Immature natural killer cell (primary cell): ENCODE measurements at regions not wholly inside any gene's neighbourhood (a gene's known extent, or its start where the extent isn't known, plus 50 kb on each side); places are given as distances from the start of the nearest gene placed in this dataset.

Experiments used
- DNase-seq, 3 donors: peaks; one replicate each; pipeline ENCODE4 v3.0.0; 2022; ENCODE audit warnings: mixed read lengths in 1 of 3
- H3K27ac Mint-ChIP-seq, 6 donors: one replicate each; pipeline ENCODE4 v1.8.0; 2020; ENCODE audit warnings: mixed read lengths in 6 of 6, mild to moderate bottlenecking in 5 of 6, inconsistent platforms in 4 of 6, moderate library complexity in 3 of 6
- H3K27me3 Mint-ChIP-seq, 3 donors: one replicate each; pipeline ENCODE4 v1.8.0; 2020 to 2021; ENCODE audit warnings: low read depth in 3 of 3, mild to moderate bottlenecking in 3 of 3, mixed read lengths in 3 of 3, moderate library complexity in 3 of 3, inconsistent platforms in 1 of 3
- H3K36me3 Mint-ChIP-seq, 3 donors: one replicate each; pipeline ENCODE4 v1.8.0; 2020; ENCODE audit warnings: mixed read lengths in 3 of 3, inconsistent platforms in 2 of 3, mild to moderate bottlenecking in 2 of 3
- H3K4me1 Mint-ChIP-seq, 2 donors: one replicate each; pipeline ENCODE4 v1.8.0; 2020; ENCODE audit warnings: inconsistent platforms in 2 of 2, mild to moderate bottlenecking in 2 of 2, mixed read lengths in 2 of 2, moderate library complexity in 1 of 2
- H3K4me3 Mint-ChIP-seq, 5 donors: one replicate each; pipeline ENCODE4 v1.8.0; 2020; ENCODE audit warnings: mild to moderate bottlenecking in 5 of 5, mixed read lengths in 5 of 5, inconsistent platforms in 3 of 5, moderate library complexity in 3 of 5
- H3K9me3 Mint-ChIP-seq, 6 donors: one replicate each; pipeline ENCODE4 v1.8.0; 2020; ENCODE audit warnings: mild to moderate bottlenecking in 6 of 6, mixed read lengths in 6 of 6, inconsistent platforms in 4 of 6, moderate library complexity in 3 of 6

DNA sequence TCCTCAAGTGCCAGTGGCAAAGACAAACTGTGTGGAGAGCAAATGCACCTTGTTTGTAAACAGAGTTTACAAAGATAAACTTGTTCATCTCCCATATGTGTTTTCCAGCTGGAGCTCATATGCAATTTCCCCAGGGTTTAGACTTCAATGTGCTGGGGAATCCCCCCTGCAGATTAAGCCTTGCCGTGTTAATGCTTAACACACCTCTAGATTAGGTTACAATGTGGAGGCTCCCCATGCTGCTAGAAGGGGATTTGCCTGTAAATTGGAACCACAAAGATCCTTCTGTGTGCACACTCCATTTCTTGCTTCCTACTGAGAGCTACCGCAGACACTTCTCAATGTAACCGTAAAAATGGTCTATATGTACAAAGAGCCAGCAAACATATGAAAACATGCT is 263.1 kb downstream of the TBX18 start:
- peaks cover 0 to 21% (median 3%) of the 10 kb centered on the region in 6 donors for H3K9me3 Mint-ChIP-seq
- no peak overlapping the region for H3K27ac Mint-ChIP-seq
- no peak for DNase-seq
- H3K27me3 Mint-ChIP-seq = peaks cover 0 to 5% (median 0%) of the 10 kb centered on the region in 3 donors
- H3K4me3 Mint-ChIP-seq = no peak overlapping the region
- H3K4me1 Mint-ChIP-seq = no peaks in the 10 kb centered on the region
- peaks cover 0 to 4% (median 0%) of the 10 kb centered on the region in 3 donors for H3K36me3 Mint-ChIP-seq

DNA sequence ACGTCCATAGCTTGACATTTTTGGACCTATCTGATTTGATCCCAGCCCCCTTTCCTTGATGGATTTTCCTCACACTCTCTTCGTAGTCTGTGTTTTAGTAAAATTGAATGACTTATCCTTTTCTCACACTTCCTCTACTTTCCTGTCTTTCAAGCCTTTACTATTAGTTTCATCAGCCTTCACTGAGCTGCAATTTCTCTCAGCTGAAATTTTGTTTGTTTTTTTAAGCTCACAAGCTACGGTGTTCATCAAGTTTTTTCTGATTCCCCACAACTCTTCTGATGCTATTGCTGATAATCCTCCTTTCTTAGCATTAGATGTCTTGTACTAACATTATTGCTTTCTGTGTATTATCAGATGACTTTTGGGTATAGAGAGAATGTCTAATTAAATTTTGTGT is 263.7 kb downstream of the TBX18 start:
- H3K27ac Mint-ChIP-seq = no peak overlapping the region
- no peak overlapping the region for H3K4me3 Mint-ChIP-seq
- DNase-seq = no peak
- H3K36me3 Mint-ChIP-seq = peaks cover 0 to 4% (median 0%) of the 10 kb centered on the region in 3 donors
- peaks cover 0 to 21% (median 4%) of the 10 kb centered on the region in 6 donors for H3K9me3 Mint-ChIP-seq
- no peaks in the 10 kb centered on the region for H3K4me1 Mint-ChIP-seq
- H3K27me3 Mint-ChIP-seq = peaks cover 0 to 4% (median 0%) of the 10 kb centered on the region in 3 donors

DNA sequence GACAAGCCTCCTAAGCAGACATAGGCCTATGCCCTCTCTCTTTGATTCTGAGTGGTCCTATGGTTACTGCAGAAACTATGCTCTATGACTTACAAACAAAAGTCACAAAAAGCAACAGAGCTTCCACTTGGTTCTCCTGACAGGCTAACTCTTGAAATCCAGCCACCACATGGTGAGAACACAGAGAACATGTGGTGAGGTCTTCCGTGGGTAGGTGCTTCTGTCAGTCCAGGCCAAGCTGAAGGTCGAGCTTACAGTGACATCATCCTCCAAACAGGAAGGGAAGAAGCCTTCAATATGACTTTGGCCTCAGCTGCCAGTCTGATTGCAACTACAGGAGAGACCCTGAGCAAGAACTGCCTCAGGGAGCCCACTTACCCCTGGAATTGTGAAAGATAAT is 265.5 kb downstream of the TBX18 start:
- H3K27me3 Mint-ChIP-seq = peaks cover 0 to 3% (median 0%) of the 10 kb centered on the region in 3 donors
- DNase-seq = no peak
- no peak overlapping the region for H3K4me3 Mint-ChIP-seq
- H3K4me1 Mint-ChIP-seq = no peaks in the 10 kb centered on the region
- peaks cover 0 to 4% (median 0%) of the 10 kb centered on the region in 3 donors for H3K36me3 Mint-ChIP-seq
- peaks cover 2 to 30% (median 4%) of the 10 kb centered on the region in 6 donors for H3K9me3 Mint-ChIP-seq
- H3K27ac Mint-ChIP-seq = no peak overlapping the region

DNA sequence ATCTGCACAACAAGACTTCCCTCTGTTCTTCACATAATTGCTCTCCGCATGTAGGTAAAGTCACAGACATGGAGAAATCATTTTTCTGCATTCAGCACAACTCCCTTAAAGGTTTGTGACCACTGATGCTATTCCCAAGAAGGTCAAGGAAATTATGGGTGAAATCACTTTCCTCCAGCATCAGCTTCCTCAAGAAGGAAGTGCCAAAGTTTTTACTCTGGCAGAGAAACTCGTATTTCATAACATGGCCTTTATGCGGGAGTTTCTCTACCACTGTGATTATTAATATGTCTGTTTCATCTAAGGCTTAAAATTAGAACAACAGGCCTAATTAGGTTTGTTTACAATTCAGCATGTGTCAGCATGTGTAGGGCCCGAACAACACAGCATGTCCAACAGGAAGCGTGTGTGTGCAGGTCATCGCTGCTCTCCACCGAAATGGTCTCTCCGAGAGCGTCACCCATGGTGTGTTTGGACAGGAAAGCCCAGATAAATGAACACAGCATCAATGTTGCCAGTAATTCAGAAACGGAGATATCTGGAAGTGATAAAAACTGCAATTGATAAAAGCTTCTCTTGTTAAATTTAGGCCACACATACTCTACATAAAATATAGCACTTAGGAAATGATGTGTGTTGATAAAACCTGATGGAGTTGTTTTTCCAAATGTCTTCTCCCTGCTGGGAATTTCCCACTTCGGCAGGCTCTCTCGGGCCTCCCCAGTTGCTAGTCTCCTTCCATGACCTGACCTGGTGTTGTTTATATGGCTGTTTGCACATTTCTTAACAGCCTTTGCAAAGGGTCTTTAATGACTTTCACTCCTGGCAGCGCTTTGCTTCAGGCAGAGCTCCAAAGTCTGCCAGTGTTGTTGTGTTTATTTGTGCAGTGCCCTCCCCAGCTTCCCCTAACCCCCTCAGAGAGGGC is 265.1 kb upstream of the CEP162 start:
- H3K27ac Mint-ChIP-seq = no peak overlapping the region
- no peak for DNase-seq
- H3K27me3 Mint-ChIP-seq = peaks cover 0 to 2% (median 0%) of the 10 kb centered on the region in 3 donors
- H3K4me1 Mint-ChIP-seq = no peaks in the 10 kb centered on the region
- H3K9me3 Mint-ChIP-seq = peaks cover 3 to 24% (median 6%) of the 10 kb centered on the region in 6 donors
- no peak overlapping the region for H3K4me3 Mint-ChIP-seq
- H3K36me3 Mint-ChIP-seq = no peaks in the 10 kb centered on the region

DNA sequence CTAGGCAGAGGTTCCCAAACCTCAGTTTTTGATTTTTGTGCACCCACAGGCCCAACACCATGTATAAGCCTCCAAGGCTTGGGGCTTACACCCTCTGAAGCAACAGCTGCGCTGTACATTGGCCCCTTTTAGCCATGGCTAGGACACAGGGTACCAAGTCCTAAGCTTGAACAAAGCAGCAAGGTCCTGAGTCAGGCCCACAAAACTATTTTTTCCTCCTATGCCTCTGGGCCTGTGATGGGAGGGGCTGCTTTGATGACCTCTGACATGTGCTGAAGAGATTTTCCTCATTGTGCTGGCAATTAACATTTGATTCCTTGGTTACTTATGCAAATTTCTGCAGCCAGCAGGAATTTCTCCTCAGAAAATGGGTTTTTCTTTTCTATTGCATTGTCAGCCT is 262.2 kb upstream of the CEP162 start:
- H3K36me3 Mint-ChIP-seq = no peaks in the 10 kb centered on the region
- H3K4me3 Mint-ChIP-seq = no peak overlapping the region
- H3K27me3 Mint-ChIP-seq = peaks cover 0 to 2% (median 0%) of the 10 kb centered on the region in 3 donors
- no peak for DNase-seq
- H3K27ac Mint-ChIP-seq = no peak overlapping the region
- no peaks in the 10 kb centered on the region for H3K4me1 Mint-ChIP-seq
- H3K9me3 Mint-ChIP-seq = peaks cover 2 to 18% (median 5%) of the 10 kb centered on the region in 6 donors

DNA sequence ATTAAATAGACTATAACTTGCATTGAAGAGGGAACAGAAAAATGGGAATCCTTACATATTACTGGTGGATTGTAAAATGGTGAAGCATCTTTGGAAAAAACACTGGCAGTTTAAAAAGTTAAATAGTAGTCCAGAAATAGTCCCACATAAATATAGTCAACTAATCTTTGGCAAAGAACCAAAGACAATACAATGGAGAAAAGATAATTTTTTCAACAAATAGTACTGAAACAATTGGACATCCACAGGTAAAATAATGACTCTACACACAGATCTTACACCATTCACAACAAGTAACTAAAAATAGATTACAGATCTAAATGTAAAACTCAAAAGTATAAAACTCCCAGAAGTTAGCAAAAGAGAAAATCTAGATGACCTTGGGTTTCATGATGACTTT is 259.1 kb upstream of the CEP162 start:
- Mint-ChIP-seq H3K9me3 (peaks cover 4 to 20% (median 7%) of the 10 kb centered on the region in 6 donors), H3K36me3 (no peaks in the 10 kb centered on the region), H3K27ac (no peak overlapping the region), H3K4me3 (no peak overlapping the region), H3K27me3 (peaks cover 0 to 4% (median 0%) of the 10 kb centered on the region in 3 donors), H3K4me1 (no peaks in the 10 kb centered on the region)
- DNase-seq = no peak

DNA sequence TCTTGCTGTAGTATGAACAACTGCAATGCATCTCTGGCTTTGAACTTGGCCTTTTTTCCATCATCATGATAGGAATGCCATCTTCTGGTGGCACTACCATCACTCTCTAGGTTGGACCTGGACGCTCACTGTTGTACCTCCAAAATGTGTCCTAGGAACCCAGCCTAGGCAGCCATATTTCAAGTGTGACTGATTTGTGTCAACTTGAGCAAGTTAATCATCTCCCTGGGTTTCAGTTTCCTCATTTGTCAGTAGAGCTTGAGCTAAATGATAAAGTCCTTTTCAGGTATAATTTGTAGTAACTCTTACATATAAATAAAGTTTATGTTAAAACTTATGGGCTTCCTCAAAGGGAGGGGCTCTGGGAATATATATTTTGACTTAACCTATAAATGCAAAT is 241.7 kb upstream of the CEP162 start:
- H3K27me3 Mint-ChIP-seq = peaks cover 0 to 5% (median 0%) of the 10 kb centered on the region in 3 donors
- no peak overlapping the region for H3K4me3 Mint-ChIP-seq
- H3K36me3 Mint-ChIP-seq = no peaks in the 10 kb centered on the region
- H3K4me1 Mint-ChIP-seq = no peaks in the 10 kb centered on the region
- no peak overlapping the region for H3K27ac Mint-ChIP-seq
- peaks cover 0 to 6% (median 1%) of the 10 kb centered on the region in 6 donors for H3K9me3 Mint-ChIP-seq
- no peak for DNase-seq

DNA sequence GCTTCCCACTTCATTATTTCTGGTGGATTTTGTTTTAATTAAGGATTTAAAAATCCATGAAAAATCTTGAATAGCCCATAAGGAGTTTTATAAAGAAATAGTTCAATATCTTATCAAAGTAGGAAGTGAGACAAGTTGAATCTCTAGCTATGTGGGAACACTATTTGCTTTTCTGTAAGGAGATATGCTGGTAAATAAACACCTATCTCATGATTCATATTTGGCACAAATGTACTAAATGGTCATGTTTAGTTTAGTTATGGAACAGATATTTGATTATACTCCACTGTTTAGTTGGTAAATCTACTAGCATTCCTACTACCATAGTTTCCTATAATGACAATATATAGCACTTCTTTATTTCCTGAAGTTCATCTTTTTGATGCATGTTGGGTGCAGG is 239.9 kb upstream of the CEP162 start:
- Mint-ChIP-seq H3K4me3 (no peak overlapping the region), H3K9me3 (peaks cover 0 to 6% (median 4%) of the 10 kb centered on the region in 6 donors)
- no peak for DNase-seq

DNA sequence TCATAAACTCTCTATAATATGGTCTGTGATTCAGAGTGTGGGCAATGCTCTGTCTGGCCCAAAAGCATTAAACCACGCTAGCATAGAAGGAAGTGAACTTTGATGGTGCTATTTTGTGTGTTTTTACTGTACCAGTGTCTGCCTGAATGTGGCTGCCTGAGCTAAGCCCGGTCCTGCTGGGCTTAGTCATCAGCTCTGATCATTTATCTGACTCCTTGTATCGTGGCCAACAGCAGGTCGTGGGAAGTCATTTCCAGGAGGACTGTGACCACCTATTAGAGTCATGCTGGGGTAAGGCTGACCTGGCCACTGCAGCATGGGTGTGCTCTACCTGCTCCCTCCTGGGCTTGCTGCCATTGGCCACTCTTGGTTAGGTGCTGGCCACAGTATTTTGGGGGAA is 239.1 kb upstream of the CEP162 start:
- no peaks in the 10 kb centered on the region for H3K4me1 Mint-ChIP-seq
- no peaks in the 10 kb centered on the region for H3K36me3 Mint-ChIP-seq
- no peak overlapping the region for H3K27ac Mint-ChIP-seq
- H3K9me3 Mint-ChIP-seq = peaks cover 0 to 6% (median 2%) of the 10 kb centered on the region in 6 donors
- peaks cover 0 to 1% (median 0%) of the 10 kb centered on the region in 3 donors for H3K27me3 Mint-ChIP-seq
- no peak overlapping the region for H3K4me3 Mint-ChIP-seq
- DNase-seq = no peak

More for the DNA sequence above, 239.9 kb upstream of the CEP162 start:
- Mint-ChIP-seq H3K36me3 (no peaks in the 10 kb centered on the region), H3K4me1 (no peaks in the 10 kb centered on the region), H3K27ac (no peak overlapping the region), H3K27me3 (peaks cover 0 to 3% (median 0%) of the 10 kb centered on the region in 3 donors)

DNA sequence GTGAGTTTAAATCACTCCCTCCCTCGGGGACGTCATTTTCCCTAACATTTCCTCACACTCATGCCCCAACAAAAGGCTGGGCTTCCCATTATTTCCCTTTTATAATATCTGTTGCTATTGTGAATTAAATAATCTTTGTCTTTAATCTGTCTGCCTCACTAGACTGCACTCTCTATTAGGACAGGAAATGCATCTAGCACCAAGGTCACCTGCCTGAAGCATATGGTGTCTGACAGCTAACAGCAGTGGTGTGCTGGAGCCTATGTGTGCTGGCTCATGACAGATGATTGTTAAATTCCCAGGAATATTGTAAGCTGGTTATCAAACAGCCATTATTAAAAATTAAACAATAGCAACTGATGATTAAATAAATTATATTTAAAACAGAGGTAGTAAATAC is 237.0 kb upstream of the CEP162 start:
- no peaks in the 10 kb centered on the region for H3K4me1 Mint-ChIP-seq
- no peak overlapping the region for H3K4me3 Mint-ChIP-seq
- DNase-seq = no peak
- no peaks in the 10 kb centered on the region for H3K27me3 Mint-ChIP-seq
- H3K36me3 Mint-ChIP-seq = no peaks in the 10 kb centered on the region
- no peak overlapping the region for H3K27ac Mint-ChIP-seq
- peaks cover 0 to 6% (median under 1%) of the 10 kb centered on the region in 6 donors for H3K9me3 Mint-ChIP-seq

DNA sequence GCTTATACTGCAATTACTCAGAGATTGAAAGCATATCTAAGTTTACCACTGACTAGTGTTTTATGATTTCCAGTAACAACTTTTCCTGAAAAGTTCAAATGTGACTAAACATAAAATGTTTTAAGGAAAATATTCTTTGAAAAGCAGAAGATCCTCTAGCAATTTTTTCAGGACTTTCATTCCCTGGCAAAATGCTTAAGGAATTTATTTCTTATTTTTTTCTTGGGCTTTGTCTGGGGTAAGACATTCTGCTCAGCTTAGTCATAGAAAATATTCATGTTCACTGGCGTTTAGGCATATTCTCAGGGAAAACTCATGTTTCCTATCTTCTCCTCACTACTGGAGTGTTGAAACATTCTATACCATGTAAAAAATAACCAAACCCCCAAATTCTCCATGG is 235.3 kb upstream of the CEP162 start:
- H3K27me3 Mint-ChIP-seq = no peaks in the 10 kb centered on the region
- DNase-seq = no peak
- H3K9me3 Mint-ChIP-seq = peaks cover 0 to 15% (median under 1%) of the 10 kb centered on the region in 6 donors
- H3K27ac Mint-ChIP-seq = no peak overlapping the region
- no peaks in the 10 kb centered on the region for H3K4me1 Mint-ChIP-seq
- H3K36me3 Mint-ChIP-seq = peaks cover 0 to 2% (median 0%) of the 10 kb centered on the region in 3 donors
- H3K4me3 Mint-ChIP-seq = no peak overlapping the region

DNA sequence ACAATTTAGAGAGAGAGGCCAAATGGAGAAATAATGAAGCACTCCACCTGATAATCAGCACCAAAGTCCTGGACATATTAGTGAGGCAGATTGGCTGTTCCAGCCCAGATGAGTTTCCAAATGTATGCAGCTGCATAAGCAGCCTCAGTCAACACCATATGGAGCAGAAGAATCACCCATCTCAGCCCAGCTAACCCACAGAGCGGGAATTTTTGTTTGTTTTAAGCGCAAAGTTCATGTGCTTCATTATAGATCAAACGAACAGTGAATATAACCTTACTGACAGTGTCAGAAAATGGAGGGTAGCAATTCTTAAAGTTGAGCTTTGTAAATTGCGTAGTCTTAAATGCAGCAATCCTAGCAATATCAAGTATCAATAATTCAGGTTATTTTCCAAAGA is 234.0 kb upstream of the CEP162 start:
- no peak overlapping the region for H3K27ac Mint-ChIP-seq
- H3K27me3 Mint-ChIP-seq = no peaks in the 10 kb centered on the region
- H3K36me3 Mint-ChIP-seq = peaks cover 0 to 2% (median 0%) of the 10 kb centered on the region in 3 donors
- no peak overlapping the region for H3K4me3 Mint-ChIP-seq
- no peak for DNase-seq
- no peaks in the 10 kb centered on the region for H3K4me1 Mint-ChIP-seq
- H3K9me3 Mint-ChIP-seq = peaks cover 0 to 15% (median under 1%) of the 10 kb centered on the region in 6 donors

DNA sequence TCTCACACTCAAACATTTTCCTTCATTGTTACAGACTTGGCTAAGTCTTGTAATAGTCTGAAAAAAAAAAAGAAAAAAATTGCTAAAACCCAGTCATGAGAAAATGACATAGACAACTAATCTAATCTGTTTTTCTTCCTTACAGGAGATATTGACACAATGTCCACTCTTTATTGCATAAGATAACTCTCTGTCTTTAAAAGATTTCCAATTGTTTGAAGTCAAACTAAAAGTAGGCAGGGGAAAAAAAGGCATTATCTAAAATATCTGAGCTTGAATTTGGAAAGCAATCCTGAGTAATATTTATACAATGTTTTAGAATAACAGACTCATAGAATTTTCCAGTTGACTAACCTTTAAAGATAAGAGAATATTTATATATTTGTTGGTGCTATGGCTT is 233.0 kb upstream of the CEP162 start:
- peaks cover 0 to 2% (median 0%) of the 10 kb centered on the region in 3 donors for H3K36me3 Mint-ChIP-seq
- no peak overlapping the region for H3K4me3 Mint-ChIP-seq
- H3K9me3 Mint-ChIP-seq = peaks cover 0 to 15% (median under 1%) of the 10 kb centered on the region in 6 donors
- H3K27me3 Mint-ChIP-seq = no peaks in the 10 kb centered on the region
- H3K27ac Mint-ChIP-seq = no peak overlapping the region
- H3K4me1 Mint-ChIP-seq = no peaks in the 10 kb centered on the region
- DNase-seq = no peak

DNA sequence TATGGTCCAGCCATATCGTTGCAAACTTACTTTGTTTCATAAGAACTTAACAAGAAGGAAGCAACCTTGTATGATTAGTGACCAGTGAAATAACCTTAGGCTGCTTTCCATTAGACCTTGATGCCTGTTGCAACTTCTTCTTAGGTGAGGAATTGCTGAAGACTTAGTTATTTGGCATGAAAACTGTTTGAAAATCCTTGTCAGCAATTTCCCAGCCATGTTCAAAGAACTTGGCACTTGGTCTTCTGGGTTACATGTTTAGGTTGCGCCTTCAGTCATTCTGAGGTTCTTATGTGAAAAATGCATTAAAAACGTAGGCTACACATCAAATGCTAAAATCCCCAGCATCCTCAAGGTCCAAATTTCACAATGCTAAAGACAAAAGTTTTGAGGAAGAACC is 232.0 kb upstream of the CEP162 start:
- Mint-ChIP-seq H3K36me3 (peaks cover 0 to 2% (median 0%) of the 10 kb centered on the region in 3 donors), H3K4me1 (no peaks in the 10 kb centered on the region), H3K4me3 (no peak overlapping the region), H3K9me3 (peaks cover 0 to 15% (median under 1%) of the 10 kb centered on the region in 6 donors), H3K27ac (no peak overlapping the region), H3K27me3 (no peaks in the 10 kb centered on the region)
- DNase-seq = no peak
